Head of caudate nucleus (tissue), 42 donors: ENCODE measurements at regions not wholly inside any gene's neighbourhood (a gene's known extent, or its start where the extent isn't known, plus 50 kb on each side); places are given as distances from the start of the nearest gene placed in this dataset.
A peak's percentile ranks its signal among the peaks of the same experiment; 100 is the strongest.
"Not testable (repeated sequence)": the region's sequence is repeated elsewhere in the genome, so short reads cannot be mapped to it uniquely, and the experiment has no call there.

Experiments used
- DNase-seq, 42 donors: peaks; one replicate each; pipeline versions ENCODE4 v3.0.0 to v3.0.0-alpha.2; 2020 to 2021; ENCODE audit warnings: mixed read lengths in 7 of 42
- intact Hi-C: fragments of 100-400 bp; cut with DNase I; formaldehyde crosslinking; loops from one replicate; pipeline ENCODE4 v1.15.0; 2022

DNA sequence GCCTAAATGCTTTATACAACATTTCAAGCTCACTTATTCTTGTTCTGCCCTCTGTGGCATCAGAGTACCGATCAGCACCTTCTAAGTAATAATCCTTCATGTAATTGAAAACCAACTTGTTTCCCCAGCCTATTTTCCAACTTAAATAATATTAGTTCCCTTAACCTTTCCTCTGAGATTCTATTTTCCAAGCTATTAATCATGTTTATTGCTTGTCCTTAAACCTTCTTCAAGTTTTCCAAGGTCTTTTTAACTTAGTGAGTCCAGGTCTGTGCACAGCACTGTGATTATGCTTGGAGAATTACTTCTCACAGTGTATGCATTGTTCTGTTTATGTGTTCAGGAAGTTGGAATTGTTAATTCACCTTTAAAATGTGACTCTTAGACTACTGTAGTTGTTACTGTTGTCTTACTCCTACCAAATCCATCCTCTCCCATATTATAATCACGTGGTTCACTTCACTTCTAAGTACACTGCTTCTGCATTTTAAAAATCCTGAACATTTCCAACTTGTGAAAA is 1039.3 kb upstream of the FOXG1 start:
- DNase-seq: no peak
- intact Hi-C loops: no loop called here

DNA sequence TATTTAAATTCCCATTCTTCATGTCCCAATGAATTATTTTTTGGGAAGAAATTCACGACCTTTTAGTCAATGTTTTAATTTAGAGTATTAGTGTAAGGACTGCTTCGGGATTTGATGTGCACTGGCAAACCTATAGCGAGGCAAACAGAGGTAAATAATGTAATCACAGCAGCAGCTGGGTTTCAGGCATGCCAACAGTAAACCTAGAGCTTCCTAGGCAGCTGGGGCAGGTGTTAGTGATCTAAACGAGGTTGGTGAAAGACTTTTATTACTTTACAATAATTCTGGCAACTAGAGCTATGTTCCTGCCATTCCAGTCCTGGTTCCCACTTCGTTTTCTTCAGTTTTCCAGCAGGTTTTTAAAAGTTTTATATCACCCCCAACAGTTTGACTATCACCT is 1036.4 kb upstream of the FOXG1 start:
- intact Hi-C loops: no loop called here
- DNase-seq: no peak

DNA sequence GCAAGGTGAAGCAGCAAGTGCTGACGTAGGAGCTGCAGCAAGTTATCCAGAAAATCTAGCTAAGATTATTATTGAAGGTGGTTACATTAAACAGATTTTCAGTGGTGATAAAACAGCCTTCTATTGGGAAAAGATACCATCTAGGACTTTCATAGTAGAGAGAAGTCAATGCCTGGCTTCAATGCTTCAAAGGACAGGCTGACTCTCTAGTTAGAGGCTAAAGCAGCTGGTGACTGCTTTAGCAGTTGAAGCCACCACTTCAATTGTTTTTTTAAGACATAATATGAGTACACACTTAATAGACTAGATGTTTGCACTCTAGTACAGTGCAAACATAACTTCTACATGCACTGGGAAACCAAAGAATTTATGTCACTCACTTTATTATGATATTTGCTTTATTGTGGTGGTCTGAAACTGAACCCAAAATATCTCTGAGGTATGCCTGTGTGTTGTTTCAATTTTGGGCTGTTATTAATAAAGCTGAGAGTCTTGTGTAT is 1026.9 kb upstream of the FOXG1 start:
- DNase-seq: no peak
- intact Hi-C loops: no loop called here

DNA sequence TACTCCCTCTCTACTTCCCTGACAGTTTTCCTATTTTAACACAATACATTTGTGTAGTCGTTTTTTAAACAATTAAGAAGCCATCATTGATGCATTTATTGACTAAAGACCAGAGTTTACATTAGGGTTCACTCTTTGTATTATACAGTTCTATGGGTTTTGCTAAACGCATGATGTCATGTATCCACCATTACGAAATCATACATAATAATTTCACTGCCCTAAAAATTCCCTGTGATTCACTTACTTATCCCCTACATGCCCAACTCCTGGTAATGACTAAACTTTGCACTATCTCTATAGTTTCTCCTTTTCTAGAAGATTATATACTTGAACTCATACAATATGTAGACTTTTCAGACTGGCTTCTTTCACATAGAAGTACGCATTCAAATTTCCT is 1016.5 kb upstream of the FOXG1 start:
- intact Hi-C loops: no loop called here
- DNase-seq: no peak

DNA sequence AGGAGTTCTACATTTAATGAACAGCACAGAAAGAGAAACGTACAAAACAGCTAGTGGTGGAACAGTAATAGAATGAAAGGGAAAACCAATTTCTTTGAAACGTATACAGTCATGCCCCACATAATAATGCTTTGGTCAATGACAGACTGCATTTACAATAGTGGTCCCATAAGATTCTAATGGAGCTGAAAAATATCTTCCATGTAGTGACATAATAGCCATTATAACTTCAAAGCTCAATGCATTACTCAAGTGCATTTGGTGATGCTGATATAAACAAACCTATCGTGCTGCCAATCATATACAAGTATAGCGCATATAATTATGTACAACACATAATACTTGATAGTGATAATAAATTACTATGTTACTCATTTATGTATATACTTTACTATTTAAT is 1008.9 kb upstream of the FOXG1 start:
- DNase-seq, intact Hi-C loops: not testable (repeated sequence)

DNA sequence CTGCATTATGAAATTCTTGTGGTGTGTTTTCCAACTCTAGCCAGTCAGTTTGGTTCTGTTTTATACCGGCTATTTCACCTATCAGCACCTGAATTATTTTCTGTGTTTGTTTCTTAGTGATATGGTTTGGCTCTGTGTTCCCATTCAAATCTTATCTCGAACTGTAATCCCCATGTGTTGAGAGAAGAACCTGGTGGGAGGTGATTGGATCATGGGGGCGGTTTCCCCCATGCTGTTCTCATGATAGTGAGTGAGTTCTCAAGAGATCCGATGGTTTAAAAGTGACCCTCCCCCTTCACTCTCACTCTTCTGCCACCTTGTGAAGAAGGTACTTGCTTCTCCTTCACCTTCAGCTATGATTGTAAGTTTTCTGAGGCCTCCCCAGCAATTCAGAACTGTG is 1006.2 kb upstream of the FOXG1 start:
- intact Hi-C loops, DNase-seq: not testable (repeated sequence)

DNA sequence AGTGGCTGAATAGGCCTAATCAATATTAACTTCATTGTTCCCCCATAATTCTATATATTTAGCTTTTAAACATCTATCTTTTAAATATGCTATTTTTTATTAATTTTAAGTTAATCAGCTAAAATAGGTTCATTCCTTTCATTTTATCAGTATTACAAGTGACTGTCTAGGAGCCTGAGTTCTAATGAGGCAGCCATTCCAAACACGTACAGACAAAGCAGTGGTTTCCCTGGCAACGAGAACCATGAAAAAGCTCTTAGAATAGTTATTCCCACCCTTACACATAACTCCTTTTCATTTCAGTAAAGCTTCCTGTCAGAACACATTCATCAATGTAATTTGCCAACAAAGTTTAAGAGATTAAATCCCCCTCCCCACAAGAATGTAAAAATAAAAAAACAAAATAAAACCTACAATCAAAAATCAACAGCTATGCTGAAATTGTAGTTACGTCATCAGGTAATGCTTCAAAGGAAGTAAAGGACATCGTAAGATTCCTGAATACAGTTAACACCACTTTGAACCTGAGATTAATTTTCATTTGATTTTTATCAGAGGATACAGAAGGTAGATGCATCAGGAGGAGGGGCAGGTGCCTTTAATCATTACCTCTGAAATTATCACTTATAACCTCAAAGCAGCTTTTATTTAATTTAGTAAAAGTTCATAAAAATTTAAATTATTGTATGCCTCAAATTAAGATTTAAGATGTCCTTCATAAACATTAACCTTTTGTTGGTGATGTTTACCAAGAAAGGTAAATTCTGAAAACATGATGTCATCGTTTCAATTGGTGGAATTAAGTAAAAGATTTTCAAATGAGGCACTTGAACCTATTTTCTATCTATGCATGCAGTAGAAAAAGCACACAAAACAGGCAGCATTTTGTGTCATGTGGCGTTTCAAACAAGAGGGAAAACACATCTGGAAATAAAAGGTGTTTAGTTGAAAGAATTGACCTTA is 967.2 kb upstream of the FOXG1 start:
- intact Hi-C loops: not testable (repeated sequence)
- DNase-seq: peak in 25 of 42 donors; percentile 4 to 65 (median 28)

DNA sequence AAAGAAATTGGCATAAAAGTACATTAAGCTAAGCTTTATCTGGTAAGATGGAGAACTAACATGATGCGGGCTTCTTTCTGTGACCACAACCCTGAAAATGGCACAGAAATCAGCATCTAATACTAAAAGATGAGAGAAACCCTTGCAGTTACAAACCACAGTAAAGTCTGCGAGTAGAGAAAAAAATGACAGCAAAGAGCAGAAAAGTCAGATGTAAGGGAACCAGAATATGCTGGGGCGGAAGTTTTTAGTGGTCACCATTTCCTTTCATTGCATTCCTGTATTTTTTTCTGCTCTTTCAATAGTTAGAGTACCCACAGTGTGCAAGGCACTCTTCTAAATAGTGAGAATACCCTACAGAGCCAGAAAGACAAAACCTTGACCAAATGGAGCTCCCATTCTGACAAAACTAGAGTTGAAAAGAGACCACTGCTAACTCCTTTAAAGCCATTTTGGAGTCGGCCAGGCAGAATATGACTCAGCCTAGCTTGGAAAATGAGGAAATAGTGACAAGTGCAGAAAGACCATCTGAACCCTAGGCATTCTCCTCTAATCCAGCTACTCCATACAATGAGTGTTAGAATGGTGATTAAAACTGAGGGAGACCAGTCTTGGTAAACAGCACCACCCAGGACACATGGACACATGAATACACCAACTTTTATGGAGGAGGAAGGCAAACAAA is 948.7 kb upstream of the FOXG1 start:
- DNase-seq, intact Hi-C loops: not testable (repeated sequence)

DNA sequence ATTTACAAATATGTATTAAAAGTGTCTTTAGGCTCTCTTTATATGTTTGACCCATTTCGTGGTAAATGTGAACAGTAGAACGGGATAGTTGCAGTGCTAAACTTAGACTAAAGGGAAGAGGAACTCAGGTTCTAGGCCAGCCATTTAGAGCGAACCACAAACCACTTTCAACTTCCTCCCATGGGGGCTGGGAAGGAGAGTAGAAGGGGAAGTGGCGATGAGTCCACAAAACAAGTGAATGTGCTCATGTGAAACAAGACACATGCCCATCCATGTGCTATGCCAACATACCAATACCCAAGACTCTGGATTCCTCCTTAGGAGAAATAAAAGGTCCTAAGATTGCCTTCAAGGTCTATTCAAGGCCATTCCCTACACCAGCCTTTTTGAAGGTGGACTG is 940.4 kb upstream of the FOXG1 start:
- intact Hi-C loops: not testable (repeated sequence)
- DNase-seq: peak in 20 of 42 donors; percentile 3 to 58 (median 24)

DNA sequence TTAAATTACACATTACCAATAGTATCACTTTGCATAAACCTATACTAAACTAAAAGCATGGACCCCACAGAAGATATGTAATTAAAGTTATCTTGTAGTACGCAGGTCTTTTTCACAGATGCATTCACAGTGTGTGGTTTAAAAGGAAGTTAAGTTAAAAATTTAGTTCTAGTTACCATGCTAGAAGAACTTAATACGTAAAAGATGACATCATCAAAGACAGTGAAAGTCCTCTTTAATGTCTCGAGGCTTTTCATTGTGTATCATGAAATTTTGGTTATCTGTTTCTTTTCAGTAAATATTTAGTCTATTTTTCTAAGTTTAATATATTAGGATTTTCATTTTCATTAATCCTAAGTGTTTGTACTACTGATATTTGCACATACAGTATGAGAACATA is 934.6 kb upstream of the FOXG1 start:
- intact Hi-C loops, DNase-seq: not testable (repeated sequence)

DNA sequence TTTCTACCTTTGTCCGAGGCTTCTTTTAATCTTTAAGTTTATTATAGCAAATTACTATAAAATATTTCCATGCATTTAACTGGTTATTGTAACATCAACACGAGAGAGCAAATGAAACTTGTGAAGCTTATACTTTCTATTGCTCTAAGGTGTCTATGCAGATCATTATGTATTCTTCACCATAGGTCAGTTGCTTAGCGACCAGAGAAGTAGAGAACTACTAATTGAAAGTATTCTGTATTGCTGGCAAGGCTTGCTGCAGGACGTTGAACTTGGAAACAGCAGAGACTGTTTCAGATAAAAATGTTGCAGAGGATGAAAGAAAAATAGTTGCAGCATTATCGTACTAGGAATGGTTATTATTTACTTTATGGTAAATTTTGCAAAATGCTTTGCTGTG is 933.6 kb upstream of the FOXG1 start:
- intact Hi-C loops: not testable (repeated sequence)
- DNase-seq: peak in 1 of 42 donors; percentile 3

DNA sequence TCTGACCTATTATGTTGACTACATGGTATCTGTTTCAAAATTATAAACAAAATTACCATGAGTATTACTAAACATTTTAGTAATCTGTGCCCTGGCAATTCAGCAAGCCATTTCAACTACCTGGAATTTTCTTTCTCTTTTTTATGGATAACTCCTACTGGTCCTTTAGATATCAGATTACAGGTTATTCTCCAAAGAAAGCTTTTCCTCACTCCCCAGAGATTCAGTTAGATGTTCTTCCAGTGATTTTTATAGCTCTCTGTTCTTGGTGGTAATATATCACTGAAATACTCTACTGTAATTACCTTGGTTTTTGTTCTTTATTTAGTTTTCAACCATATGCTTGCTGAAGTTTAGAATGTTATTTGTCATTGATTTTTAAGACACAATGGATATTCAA is 930.2 kb upstream of the FOXG1 start:
- intact Hi-C loops: no loop called here
- no peak for DNase-seq

DNA sequence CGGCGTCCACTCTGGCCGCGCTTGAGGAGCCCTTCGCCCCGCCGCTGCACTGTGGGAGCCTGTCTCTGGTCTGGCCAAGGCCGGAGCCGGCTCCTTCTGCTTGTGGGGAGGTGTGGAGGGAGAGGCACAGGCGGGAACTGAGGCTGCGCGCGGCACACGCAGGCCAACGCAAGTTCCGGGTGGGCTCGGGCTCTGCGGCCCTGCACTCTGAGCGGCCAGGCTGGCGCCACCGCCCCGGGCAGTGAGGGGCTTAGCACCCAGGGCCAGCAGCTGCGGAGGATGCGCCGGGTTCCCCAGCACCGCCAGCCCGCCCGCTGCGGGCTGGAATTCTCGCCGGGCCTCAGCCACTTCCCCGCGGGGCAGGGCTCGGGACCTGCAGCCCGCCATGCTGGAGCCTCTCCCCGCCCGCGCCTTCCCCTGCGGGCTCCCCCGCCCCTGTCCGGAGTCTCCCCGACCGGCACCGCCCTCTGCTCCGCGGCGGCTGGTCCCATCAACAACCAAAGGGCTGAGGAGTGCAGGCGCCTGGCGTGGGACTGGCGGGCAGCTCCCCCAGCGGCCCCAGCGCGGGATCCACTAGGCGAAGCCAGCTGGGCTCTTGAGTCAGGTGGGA is 921.2 kb upstream of the FOXG1 start:
- no peak for DNase-seq
- intact Hi-C loops: no loop called here

DNA sequence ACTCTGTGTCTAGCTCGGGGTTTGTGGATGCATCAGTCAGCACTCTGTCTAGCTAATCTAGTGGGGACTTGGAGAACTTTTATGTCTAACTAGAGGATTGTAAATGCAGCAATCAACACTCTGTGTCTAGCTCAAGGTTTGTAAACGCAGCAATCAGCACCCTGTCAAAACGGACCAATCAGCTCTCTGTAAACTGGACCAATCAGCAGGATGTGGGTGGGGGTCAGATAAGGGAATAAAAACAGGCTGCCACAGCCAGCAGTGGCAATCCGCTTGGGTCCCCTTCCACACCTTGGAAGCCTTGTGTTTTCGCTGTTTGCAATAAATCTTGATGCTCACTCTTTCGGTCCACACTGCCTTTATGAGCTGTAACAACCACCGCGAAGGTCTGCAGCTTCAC is 920.7 kb upstream of the FOXG1 start:
- DNase-seq: no peak
- intact Hi-C loops: no loop called here

DNA sequence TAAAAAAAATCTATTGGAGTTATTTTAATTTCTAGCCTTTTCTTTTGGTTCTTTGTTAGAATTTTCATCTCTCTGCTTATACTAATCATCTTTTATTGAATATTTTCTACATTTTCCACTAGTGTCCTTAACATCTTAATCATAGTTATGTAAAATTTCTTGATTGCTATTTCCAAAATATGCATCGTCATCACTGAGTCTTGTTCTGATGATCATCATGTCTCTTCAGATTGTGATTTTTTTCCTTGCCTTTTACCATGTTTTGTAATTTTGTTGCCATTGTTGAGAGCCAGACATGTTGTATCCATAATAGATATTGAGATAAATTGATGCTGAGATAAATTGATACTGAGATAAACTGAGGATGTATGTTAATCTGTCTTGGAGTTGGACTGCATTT is 919.1 kb upstream of the FOXG1 start:
- DNase-seq, intact Hi-C loops: not testable (repeated sequence)

DNA sequence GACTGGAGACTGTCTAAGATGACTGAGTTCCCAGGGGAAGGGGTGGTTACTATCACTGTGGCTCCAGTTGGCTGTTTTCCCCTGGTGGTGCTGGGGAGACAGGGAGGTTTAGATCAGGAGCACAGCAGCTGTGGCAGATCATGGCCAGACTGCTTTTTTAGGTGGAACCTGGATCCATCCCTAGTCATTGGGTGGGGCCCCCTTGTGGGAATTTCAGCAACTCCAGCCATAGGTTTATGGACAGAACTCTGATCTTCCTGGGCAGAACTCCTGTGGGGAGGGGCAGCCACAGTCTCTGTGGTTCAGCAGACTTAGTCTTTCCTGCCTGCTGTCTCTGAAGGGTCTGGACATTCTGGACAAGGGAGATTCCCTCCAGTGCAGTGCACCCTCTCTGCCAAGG is 917.4 kb upstream of the FOXG1 start:
- intact Hi-C loops: not testable (repeated sequence)

DNA sequence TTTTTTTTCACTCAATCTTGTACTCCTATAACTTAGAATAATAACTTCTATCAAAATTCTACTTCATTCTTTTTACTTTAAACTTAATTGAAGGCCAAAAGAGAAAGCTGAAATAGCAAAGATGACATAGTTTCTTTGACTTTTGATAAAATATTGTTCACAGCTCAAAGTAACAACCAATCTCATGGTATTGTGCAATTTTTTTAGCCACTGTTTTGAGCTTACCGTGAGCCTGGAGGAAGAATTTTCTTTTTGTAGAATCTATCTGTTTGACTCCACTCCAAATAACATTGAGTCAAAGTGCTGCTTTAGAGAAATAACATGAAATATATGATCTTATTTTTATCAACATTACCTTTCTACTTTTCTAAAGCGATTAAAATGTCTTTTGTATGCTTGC is 903.9 kb upstream of the FOXG1 start:
- no peak for DNase-seq
- intact Hi-C loops: no loop called here

More for the DNA sequence above, 917.4 kb upstream of the FOXG1 start:
- DNase-seq: not testable (repeated sequence)

DNA sequence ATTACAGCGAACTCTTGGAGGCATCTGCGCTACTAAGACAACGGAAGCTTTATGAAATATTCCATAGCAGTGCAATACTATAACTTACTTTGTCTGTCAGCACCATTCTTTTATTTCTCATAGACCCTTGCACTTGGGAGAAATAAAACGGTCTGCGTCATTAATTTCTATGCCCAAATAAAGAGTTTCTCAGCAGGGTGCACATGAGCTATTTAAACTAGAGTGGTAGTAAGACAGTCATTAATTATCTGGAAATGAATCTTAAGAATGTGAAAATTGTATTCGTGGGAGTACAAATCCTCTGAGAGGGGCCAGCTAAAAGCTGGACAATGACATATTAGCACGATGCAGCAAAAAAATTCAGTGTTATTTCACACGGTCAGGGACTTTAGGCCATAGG is 903.4 kb upstream of the FOXG1 start:
- intact Hi-C loops: no loop called here
- no peak for DNase-seq

DNA sequence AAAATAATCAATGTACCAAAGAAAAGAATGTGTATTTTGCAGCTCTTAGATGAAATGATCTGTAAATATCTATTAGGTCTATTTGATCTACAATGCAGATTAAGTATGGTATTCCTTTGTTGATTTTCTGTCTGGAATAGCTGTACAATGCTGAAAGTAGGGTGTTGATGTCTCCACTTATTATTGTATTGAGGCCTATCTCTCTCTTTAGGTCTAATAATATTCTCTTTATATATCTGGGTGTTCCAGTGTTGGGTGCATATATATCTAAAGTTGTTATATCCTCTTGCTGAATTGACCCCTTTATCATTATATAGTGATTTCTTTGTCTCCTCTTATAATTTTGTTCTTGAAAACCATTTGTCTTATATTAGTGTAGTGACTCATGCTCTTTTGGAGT is 885.5 kb upstream of the FOXG1 start:
- intact Hi-C loops: no loop called here
- no peak for DNase-seq

DNA sequence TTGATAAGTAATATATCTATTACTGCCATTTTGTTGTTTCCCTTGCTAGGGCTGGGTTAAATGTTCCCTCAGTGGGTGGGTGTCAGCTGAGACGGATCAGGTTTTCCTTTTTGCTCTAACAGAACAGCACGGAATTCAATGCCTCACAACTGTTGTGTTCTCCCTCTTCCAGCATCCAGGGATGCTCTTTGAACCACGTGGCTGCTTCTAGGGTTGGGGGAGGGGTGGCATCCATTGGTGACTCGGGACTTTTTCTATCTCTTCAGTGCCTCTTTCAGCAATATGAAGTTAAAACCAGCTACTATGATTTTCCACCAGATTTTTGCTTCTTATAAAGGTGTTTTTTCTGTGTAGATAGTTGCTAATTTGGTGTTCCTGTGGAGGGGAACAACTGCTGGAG is 884.9 kb upstream of the FOXG1 start:
- DNase-seq: no peak
- intact Hi-C loops: no loop called here
